ENCODE measurements at regions not wholly inside any gene's neighbourhood (a gene's known extent, or its start where the extent isn't known, plus 50 kb on each side); places are given as distances from the start of the nearest gene placed in this dataset.

GRCh38 chr2:120906914-120907313 is 171.2 kb downstream of the GLI2 start:
- H3K9me3 Mint-ChIP-seq (ENCODE audit: low read depth) = no peaks in the 10 kb centered on the region
- no peak overlapping the region for H3K27ac Mint-ChIP-seq

GRCh38 chr2:120907822-120908221 is 172.2 kb downstream of the GLI2 start:
- H3K4me3 Mint-ChIP-seq (ENCODE audit: low read depth) = no peak overlapping the region
- H3K27me3 Mint-ChIP-seq = peaks cover 61% of the 10 kb centered on the region
- H3K27ac Mint-ChIP-seq = no peak overlapping the region
- no peak for DNase-seq (ENCODE audit: low spot score, unreplicated experiment)
- no peaks in the 10 kb centered on the region for H3K9me3 Mint-ChIP-seq (ENCODE audit: low read depth)
- TF ChIP-seq, protein P1, sequence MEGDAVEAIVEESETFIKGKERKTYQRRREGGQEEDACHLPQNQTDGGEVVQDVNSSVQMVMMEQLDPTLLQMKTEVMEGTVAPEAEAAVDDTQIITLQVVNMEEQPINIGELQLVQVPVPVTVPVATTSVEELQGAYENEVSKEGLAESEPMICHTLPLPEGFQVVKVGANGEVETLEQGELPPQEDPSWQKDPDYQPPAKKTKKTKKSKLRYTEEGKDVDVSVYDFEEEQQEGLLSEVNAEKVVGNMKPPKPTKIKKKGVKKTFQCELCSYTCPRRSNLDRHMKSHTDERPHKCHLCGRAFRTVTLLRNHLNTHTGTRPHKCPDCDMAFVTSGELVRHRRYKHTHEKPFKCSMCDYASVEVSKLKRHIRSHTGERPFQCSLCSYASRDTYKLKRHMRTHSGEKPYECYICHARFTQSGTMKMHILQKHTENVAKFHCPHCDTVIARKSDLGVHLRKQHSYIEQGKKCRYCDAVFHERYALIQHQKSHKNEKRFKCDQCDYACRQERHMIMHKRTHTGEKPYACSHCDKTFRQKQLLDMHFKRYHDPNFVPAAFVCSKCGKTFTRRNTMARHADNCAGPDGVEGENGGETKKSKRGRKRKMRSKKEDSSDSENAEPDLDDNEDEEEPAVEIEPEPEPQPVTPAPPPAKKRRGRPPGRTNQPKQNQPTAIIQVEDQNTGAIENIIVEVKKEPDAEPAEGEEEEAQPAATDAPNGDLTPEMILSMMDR (IDR thresholded peaks at IDR 0.05; ENCODE audit: unreplicated experiment) = peak; percentile 25
- H3K4me1 Mint-ChIP-seq (ENCODE audit: low read depth) = peaks cover 3% of the 10 kb centered on the region
- no peaks in the 10 kb centered on the region for H3K36me3 Mint-ChIP-seq (ENCODE audit: insufficient read depth)

More at GRCh38 chr2:120906914-120907313, 171.2 kb downstream of the GLI2 start:
- TF ChIP-seq, protein P1 (IDR thresholded peaks at IDR 0.05; ENCODE audit: unreplicated experiment) = no peak
- Mint-ChIP-seq H3K27me3 (peaks cover 59% of the 10 kb centered on the region), H3K36me3 (ENCODE audit: insufficient read depth) (no peaks in the 10 kb centered on the region), H3K4me1 (ENCODE audit: low read depth) (no peaks in the 10 kb centered on the region), H3K4me3 (ENCODE audit: low read depth) (no peak overlapping the region)
- DNase-seq (ENCODE audit: low spot score, unreplicated experiment) = no peak

DNA sequence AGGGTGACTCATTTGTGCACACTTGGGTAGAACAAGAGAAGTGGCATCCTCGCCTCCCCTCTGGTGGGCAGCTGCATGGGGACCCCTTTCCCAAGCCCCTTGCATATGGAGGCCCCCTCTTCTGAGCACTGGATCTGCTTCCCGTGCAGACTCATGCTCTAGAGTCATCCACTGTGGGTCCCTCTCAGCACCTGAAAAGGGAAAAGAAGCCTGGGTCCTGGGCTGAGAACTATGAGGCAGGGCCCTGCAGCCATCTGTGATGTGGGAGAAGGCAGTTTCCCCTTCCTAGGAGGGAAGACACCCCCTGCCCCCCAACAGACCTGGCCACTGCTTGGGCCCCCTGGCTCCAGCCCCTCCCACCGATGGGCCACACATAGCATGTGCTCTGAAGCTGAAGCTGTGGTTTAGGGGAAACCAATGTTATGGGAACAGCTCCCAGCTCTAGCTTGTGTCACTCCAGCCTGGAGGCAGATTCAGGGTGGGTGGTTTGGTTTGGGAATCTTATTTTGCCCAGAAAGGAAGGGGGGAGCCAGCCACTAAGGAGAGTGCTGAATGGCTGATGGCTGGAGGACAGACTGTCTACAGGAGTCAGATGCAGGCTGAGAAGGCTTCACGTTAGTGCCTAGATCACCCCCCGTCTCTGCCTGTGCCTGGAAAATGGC is 172.8 kb downstream of the GLI2 start:
- H3K9me3 Mint-ChIP-seq (ENCODE audit: low read depth) = no peaks in the 10 kb centered on the region

GRCh38 chr2:120909102-120909501 is 173.4 kb downstream of the GLI2 start:
- peaks cover 6% of the 10 kb centered on the region for H3K4me1 Mint-ChIP-seq (ENCODE audit: low read depth)
- H3K4me3 Mint-ChIP-seq (ENCODE audit: low read depth) = no peak overlapping the region
- no peaks in the 10 kb centered on the region for H3K36me3 Mint-ChIP-seq (ENCODE audit: insufficient read depth)
- peaks cover 65% of the 10 kb centered on the region for H3K27me3 Mint-ChIP-seq
- H3K27ac Mint-ChIP-seq = no peak overlapping the region
- TF ChIP-seq, protein P1 (IDR thresholded peaks at IDR 0.05; ENCODE audit: unreplicated experiment) = no peak
- no peaks in the 10 kb centered on the region for H3K9me3 Mint-ChIP-seq (ENCODE audit: low read depth)
- no peak for DNase-seq (ENCODE audit: low spot score, unreplicated experiment)

More for the DNA sequence above, 172.8 kb downstream of the GLI2 start:
- TF ChIP-seq, protein P1 (IDR thresholded peaks at IDR 0.05; ENCODE audit: unreplicated experiment) = no peak
- Mint-ChIP-seq H3K36me3 (ENCODE audit: insufficient read depth) (no peaks in the 10 kb centered on the region), H3K4me1 (ENCODE audit: low read depth) (peaks cover 6% of the 10 kb centered on the region), H3K27ac (no peak overlapping the region), H3K27me3 (peaks cover 64% of the 10 kb centered on the region), H3K4me3 (ENCODE audit: low read depth) (no peak overlapping the region)
- no peak for DNase-seq (ENCODE audit: low spot score, unreplicated experiment)

DNA sequence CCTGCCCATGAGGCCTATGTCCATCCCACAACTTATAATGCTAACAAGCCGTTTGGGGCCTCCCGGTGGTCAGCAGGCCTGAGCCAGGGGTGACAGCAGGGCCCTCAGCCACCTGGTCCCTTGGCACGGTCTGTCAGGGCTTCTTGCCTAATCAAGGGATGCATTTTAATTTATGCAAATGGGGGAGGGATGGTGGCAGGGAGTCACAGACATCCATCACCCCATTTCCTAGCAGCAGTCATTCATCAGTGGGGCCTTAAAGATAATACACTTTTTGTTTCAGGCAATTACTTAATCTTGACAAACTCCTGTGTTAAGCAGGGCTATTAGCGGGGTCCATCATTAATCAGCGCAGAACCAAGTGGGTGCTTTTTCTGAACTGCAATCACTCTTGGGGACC is 174.5 kb downstream of the GLI2 start:
- Mint-ChIP-seq H3K27me3 (peaks cover 65% of the 10 kb centered on the region), H3K27ac (peak overlapping the region; percentile 41), H3K9me3 (ENCODE audit: low read depth) (no peaks in the 10 kb centered on the region), H3K4me1 (ENCODE audit: low read depth) (peaks cover 6% of the 10 kb centered on the region), H3K4me3 (ENCODE audit: low read depth) (no peak overlapping the region), H3K36me3 (ENCODE audit: insufficient read depth) (no peaks in the 10 kb centered on the region)
- DNase-seq (ENCODE audit: low spot score, unreplicated experiment) = no peak
- TF ChIP-seq, protein P1 (IDR thresholded peaks at IDR 0.05; ENCODE audit: unreplicated experiment) = no peak
